ENCODE measurements at regions not wholly inside any gene's neighbourhood (a gene's known extent, or its start where the extent isn't known, plus 50 kb on each side); places are given as distances from the start of the nearest gene placed in this dataset.

- no peaks in the 10 kb centered on the region for H3K9me3 ChIP-seq (ENCODE audit: low read length)
- H4K20me1 ChIP-seq (ENCODE audit: insufficient read depth, low read length) = no peaks in the 10 kb centered on the region
- H3K4me2 ChIP-seq (ENCODE audit: low read depth, low read length) = no peak overlapping the region; the same call in 1 of the 2 replicates
- H3K4me1 ChIP-seq (ENCODE audit: insufficient read depth, low read length) = no peaks in the 10 kb centered on the region
- peak; percentile 23 for DNase-seq (ENCODE audit: low spot score)
- no peak overlapping the region for H2AFZ ChIP-seq (ENCODE audit: low read length)
- FAIRE-seq = peak; percentile 52
- H3K4me3 ChIP-seq (replicated peaks in 1 of 3; ENCODE audit: insufficient read depth in 1 of 3, low read depth in 2 of 3, low read length in 3 of 3) = no peak overlapping the region
- WGBS (ENCODE audit: low lambda C conversion rate) = 8% methylated on average over 6 of the region's 6 CpGs
- H3K9ac ChIP-seq (ENCODE audit: insufficient read depth, low read depth, low read length) = no peak overlapping the region
- H3K79me2 ChIP-seq (ENCODE audit: insufficient read depth, low read length) = no peaks in the 10 kb centered on the region
- BruUV-seq (replicated peaks) = no TSS peak
- ChIA-PET POLR2A (no interaction called here), CTCF (ENCODE audit: low intra/inter-chr PET ratio, low total read pairs) (no interaction called here)
- no peak for ATAC-seq
- intact Hi-C loops (cut with micrococcal nuclease; ENCODE audit: unreplicated experiment) (no loop called here), in situ Hi-C loops (cut with HindIII; ENCODE audit: extremely low pct_ligation_motif_present, low pct_unique_long_range_greater_than_20kb) (no loop called here)
- peaks cover 0 to 46% of the 10 kb centered on the region in 2 experiments; a peak in 3 of 5 replicates for H3K27me3 ChIP-seq (ENCODE audit: control insufficient read depth in 1 of 2, insufficient read depth in 2 of 2, low read length in 2 of 2)
- no peaks in the 10 kb centered on the region for H3K36me3 ChIP-seq (replicated peaks in 1 of 2; ENCODE audit: control insufficient read depth in 1 of 2, insufficient read depth in 2 of 2, low read length in 2 of 2)
- TF ChIP-seq BCL3 (CRISPR knock-in tag; IDR thresholded peaks at IDR 0.05) (no peak), CTCF (CRISPR knock-in tag; IDR thresholded peaks at IDR 0.05) (peak; percentile 37), ZXDC (CRISPR knock-in tag; IDR thresholded peaks at IDR 0.05) (no peak), ZKSCAN5 (CRISPR knock-in tag; IDR thresholded peaks at IDR 0.05) (no peak), ZNF263 (CRISPR knock-in tag; IDR thresholded peaks at IDR 0.05) (no peak), STAG1 (CRISPR knock-in tag; IDR thresholded peaks at IDR 0.05) (peak; percentile 65)
- H3K27ac ChIP-seq (ENCODE audit: extremely low read length, insufficient read depth, low read length) = no peak overlapping the region
Observed at GRCh38 chr6:137975188-137975940, 108.3 kb downstream of the TNFAIP3 start.
